ENCODE measurements at regions not wholly inside any gene's neighbourhood (a gene's known extent, or its start where the extent isn't known, plus 50 kb on each side); places are given as distances from the start of the nearest gene placed in this dataset.

GRCh38 chr2:136175868-136176267 is 57.9 kb upstream of the CXCR4 start:
- H3K4me1 Mint-ChIP-seq = peaks cover 65% of the 10 kb centered on the region

GRCh38 chr2:136175466-136175865 is 57.5 kb upstream of the CXCR4 start:
- no peak overlapping the region for H3K9ac ChIP-seq (ENCODE audit: extremely low read depth, low read length, poor library complexity, severe bottlenecking)
- Mint-ChIP-seq H3K27ac (no peak overlapping the region), H3K27me3 (ENCODE audit: insufficient read depth) (no peaks in the 10 kb centered on the region), H3K36me3 (ENCODE audit: low read depth) (no peaks in the 10 kb centered on the region), H3K4me3 (no peak overlapping the region), H3K4me1 (peaks cover 62% of the 10 kb centered on the region), H3K9me3 (no peaks in the 10 kb centered on the region)
- peak overlapping the region; percentile 23 for H3K4me3 ChIP-seq (ENCODE audit: low read length)
- peaks cover 18% of the 10 kb centered on the region for H3K4me1 ChIP-seq (ENCODE audit: control insufficient read depth, insufficient read depth, low read length)
- peak; percentile 22 for DNase-seq
- H3K27me3 ChIP-seq (ENCODE audit: control insufficient read depth, insufficient read depth, low read length, poor library complexity, severe bottlenecking) = no peaks in the 10 kb centered on the region
- H3K27ac ChIP-seq (ENCODE audit: low read depth, low read length) = no peak overlapping the region
- peaks cover 10% of the 10 kb centered on the region for H3K9me3 ChIP-seq (ENCODE audit: control insufficient read depth, low read length)
- TF ChIP-seq CTCF (conservative IDR thresholded peaks at IDR 0.05) = no peak
- peaks cover 6% of the 10 kb centered on the region for H3K36me3 ChIP-seq (ENCODE audit: control insufficient read depth, insufficient read depth, low read length)
- 92 to 97% methylated on average over 5 of the region's 5 CpGs for WGBS, 2 experiments (ENCODE audit: insufficient coverage in 1 of 2, insufficient read length in 1 of 2)

More at GRCh38 chr2:136175868-136176267, 57.9 kb upstream of the CXCR4 start:
- H3K36me3 Mint-ChIP-seq (ENCODE audit: low read depth) = no peaks in the 10 kb centered on the region
- no peak for TF ChIP-seq CTCF (conservative IDR thresholded peaks at IDR 0.05)
- H3K27ac Mint-ChIP-seq = no peak overlapping the region
- H3K27me3 Mint-ChIP-seq (ENCODE audit: insufficient read depth) = no peaks in the 10 kb centered on the region
- peaks cover 14% of the 10 kb centered on the region for H3K9me3 ChIP-seq (ENCODE audit: control insufficient read depth, low read length)
- H3K9ac ChIP-seq (ENCODE audit: extremely low read depth, low read length, poor library complexity, severe bottlenecking) = no peak overlapping the region
- H3K27me3 ChIP-seq (ENCODE audit: control insufficient read depth, insufficient read depth, low read length, poor library complexity, severe bottlenecking) = no peaks in the 10 kb centered on the region
- H3K4me3 Mint-ChIP-seq = no peak overlapping the region
- H3K4me1 ChIP-seq (ENCODE audit: control insufficient read depth, insufficient read depth, low read length) = peaks cover 22% of the 10 kb centered on the region
- H3K9me3 Mint-ChIP-seq = peaks cover 1% of the 10 kb centered on the region
- no peak overlapping the region for H3K4me3 ChIP-seq (ENCODE audit: low read length)
- peak; percentile 37 for DNase-seq
- no peak overlapping the region for H3K27ac ChIP-seq (ENCODE audit: low read depth, low read length)
- H3K36me3 ChIP-seq (ENCODE audit: control insufficient read depth, insufficient read depth, low read length) = peaks cover 6% of the 10 kb centered on the region

GRCh38 chr2:136173126-136173525 is 55.2 kb upstream of the CXCR4 start:
- TF ChIP-seq CTCF (conservative IDR thresholded peaks at IDR 0.05) = no peak
- no peak overlapping the region for H3K4me3 Mint-ChIP-seq
- H3K27me3 ChIP-seq (ENCODE audit: control insufficient read depth, insufficient read depth, low read length, poor library complexity, severe bottlenecking) = no peaks in the 10 kb centered on the region
- peaks cover 58% of the 10 kb centered on the region for H3K4me1 Mint-ChIP-seq
- 100% methylated on average over 1 of the region's 1 CpG for WGBS, 2 experiments (ENCODE audit: insufficient coverage in 1 of 2, insufficient read length in 1 of 2)
- DNase-seq = no peak
- peaks cover 6% of the 10 kb centered on the region for H3K36me3 ChIP-seq (ENCODE audit: control insufficient read depth, insufficient read depth, low read length)
- no peak overlapping the region for H3K27ac Mint-ChIP-seq
- H3K4me3 ChIP-seq (ENCODE audit: low read length) = no peak overlapping the region
- H3K36me3 Mint-ChIP-seq (ENCODE audit: low read depth) = no peaks in the 10 kb centered on the region
- no peaks in the 10 kb centered on the region for H3K9me3 Mint-ChIP-seq
- no peak overlapping the region for H3K9ac ChIP-seq (ENCODE audit: extremely low read depth, low read length, poor library complexity, severe bottlenecking)
- peaks cover 9% of the 10 kb centered on the region for H3K9me3 ChIP-seq (ENCODE audit: control insufficient read depth, low read length)
- H3K4me1 ChIP-seq (ENCODE audit: control insufficient read depth, insufficient read depth, low read length) = peaks cover 11% of the 10 kb centered on the region
- H3K27me3 Mint-ChIP-seq (ENCODE audit: insufficient read depth) = no peaks in the 10 kb centered on the region
- no peak overlapping the region for H3K27ac ChIP-seq (ENCODE audit: low read depth, low read length)
